ENCODE measurements at regions not wholly inside any gene's neighbourhood (a gene's known extent, or its start where the extent isn't known, plus 50 kb on each side); places are given as distances from the start of the nearest gene placed in this dataset.
A peak's percentile ranks its signal among the peaks of the same experiment; 100 is the strongest.

GRCh38 chr5:108524564-108524963 lies 142.7 kb upstream of the FBXL17 start:
- no peak for DNase-seq (ENCODE audit: insufficient read length, low spot score, missing footprints)
- H3K4me2 ChIP-seq (ENCODE audit: insufficient read depth, low read length): no peak overlapping the region
- H3K9me3 ChIP-seq (ENCODE audit: low read depth, low read length): no peaks in the 10 kb centered on the region
- H3K36me3 ChIP-seq (ENCODE audit: insufficient read depth, low read length): no peaks in the 10 kb centered on the region
- H3K27me3 ChIP-seq (ENCODE audit: insufficient read depth, low read length): no peaks in the 10 kb centered on the region
- peaks cover 6% of the 10 kb centered on the region for H3K4me1 ChIP-seq (ENCODE audit: insufficient read depth, low read length)
- H4K20me1 ChIP-seq (ENCODE audit: insufficient read depth, low read length): no peaks in the 10 kb centered on the region
- no peak overlapping the region for H3K4me3 ChIP-seq (ENCODE audit: insufficient read depth, low read length)
- H2AFZ ChIP-seq (ENCODE audit: low read length): no peak overlapping the region
- TF ChIP-seq CTCF (IDR thresholded peaks at IDR 0.05; ENCODE audit: extremely low read depth, low read depth, low read length): no peak
- H3K27ac ChIP-seq (ENCODE audit: low read depth, low read length): no peak overlapping the region
- H3K79me2 ChIP-seq (ENCODE audit: insufficient read depth, low read length): no peaks in the 10 kb centered on the region

GRCh38 chr5:108523360-108523759 lies 141.5 kb upstream of the FBXL17 start:
- no peak for DNase-seq (ENCODE audit: insufficient read length, low spot score, missing footprints)
- Histone ChIP-seq H3K4me2 (ENCODE audit: insufficient read depth, low read length) (no peak overlapping the region), H3K27ac (ENCODE audit: low read depth, low read length) (no peak overlapping the region), H3K27me3 (ENCODE audit: insufficient read depth, low read length) (peaks cover 3% of the 10 kb centered on the region), H3K4me3 (ENCODE audit: insufficient read depth, low read length) (no peak overlapping the region), H3K9me3 (ENCODE audit: low read depth, low read length) (no peaks in the 10 kb centered on the region), H3K79me2 (ENCODE audit: insufficient read depth, low read length) (no peaks in the 10 kb centered on the region), H2AFZ (ENCODE audit: low read length) (no peak overlapping the region), H3K36me3 (ENCODE audit: insufficient read depth, low read length) (no peaks in the 10 kb centered on the region), H4K20me1 (ENCODE audit: insufficient read depth, low read length) (no peaks in the 10 kb centered on the region), H3K4me1 (ENCODE audit: insufficient read depth, low read length) (no peaks in the 10 kb centered on the region)
- no peak for TF ChIP-seq CTCF (IDR thresholded peaks at IDR 0.05; ENCODE audit: extremely low read depth, low read depth, low read length)

- no peaks in the 10 kb centered on the region for H3K79me2 ChIP-seq (ENCODE audit: insufficient read depth, low read length)
- peak; percentile 73 for TF ChIP-seq CTCF (IDR thresholded peaks at IDR 0.05; ENCODE audit: extremely low read depth, low read depth, low read length)
Measured at GRCh38 chr5:108521841-108522506, 140.1 kb upstream of the FBXL17 start.

GRCh38 chr5:108521011-108521700 lies 139.3 kb upstream of the FBXL17 start:
- no peak for DNase-seq (ENCODE audit: insufficient read length, low spot score, missing footprints)
- H3K27me3 ChIP-seq (ENCODE audit: insufficient read depth, low read length): peaks cover 5% of the 10 kb centered on the region
- H4K20me1 ChIP-seq (ENCODE audit: insufficient read depth, low read length): no peaks in the 10 kb centered on the region
- H3K36me3 ChIP-seq (ENCODE audit: insufficient read depth, low read length): no peaks in the 10 kb centered on the region
- no peak overlapping the region for H3K4me3 ChIP-seq (ENCODE audit: insufficient read depth, low read length)
- H3K79me2 ChIP-seq (ENCODE audit: insufficient read depth, low read length): no peaks in the 10 kb centered on the region
- no peak overlapping the region for H2AFZ ChIP-seq (ENCODE audit: low read length)
- H3K9me3 ChIP-seq (ENCODE audit: low read depth, low read length): no peaks in the 10 kb centered on the region
- H3K4me1 ChIP-seq (ENCODE audit: insufficient read depth, low read length): no peaks in the 10 kb centered on the region
- no peak overlapping the region for H3K4me2 ChIP-seq (ENCODE audit: insufficient read depth, low read length)
- H3K27ac ChIP-seq (ENCODE audit: low read depth, low read length): no peak overlapping the region
- no peak for TF ChIP-seq CTCF (IDR thresholded peaks at IDR 0.05; ENCODE audit: extremely low read depth, low read depth, low read length)

More at GRCh38 chr5:108521841-108522506, 140.1 kb upstream of the FBXL17 start:
- Histone ChIP-seq H3K27me3 (ENCODE audit: insufficient read depth, low read length) (peaks cover 5% of the 10 kb centered on the region), H3K27ac (ENCODE audit: low read depth, low read length) (no peak overlapping the region), H3K9me3 (ENCODE audit: low read depth, low read length) (no peaks in the 10 kb centered on the region), H2AFZ (ENCODE audit: low read length) (no peak overlapping the region), H3K4me3 (ENCODE audit: insufficient read depth, low read length) (no peak overlapping the region), H3K4me2 (ENCODE audit: insufficient read depth, low read length) (no peak overlapping the region), H3K4me1 (ENCODE audit: insufficient read depth, low read length) (no peaks in the 10 kb centered on the region), H3K36me3 (ENCODE audit: insufficient read depth, low read length) (no peaks in the 10 kb centered on the region), H4K20me1 (ENCODE audit: insufficient read depth, low read length) (no peaks in the 10 kb centered on the region)
- peak; percentile 49 for DNase-seq (ENCODE audit: insufficient read length, low spot score, missing footprints)

All from osteoblast (primary cell).